ENCODE measurements at regions not wholly inside any gene's neighbourhood (a gene's known extent, or its start where the extent isn't known, plus 50 kb on each side); places are given as distances from the start of the nearest gene placed in this dataset.

- H3K27ac ChIP-seq, result no peak overlapping the region
- H3K4me1 ChIP-seq, result no peaks in the 10 kb centered on the region
- no peak for DNase-seq
- H3K9me3 ChIP-seq (replicated peaks), result no peaks in the 10 kb centered on the region
- H3K27me3 ChIP-seq, result no peaks in the 10 kb centered on the region
- H3K36me3 ChIP-seq, result no peaks in the 10 kb centered on the region
- H3K4me3 ChIP-seq, result no peak overlapping the region
These were observed 1974.3 kb downstream of the EFNA5 start for GRCh38 chr5:105696440-105696839.

DNA sequence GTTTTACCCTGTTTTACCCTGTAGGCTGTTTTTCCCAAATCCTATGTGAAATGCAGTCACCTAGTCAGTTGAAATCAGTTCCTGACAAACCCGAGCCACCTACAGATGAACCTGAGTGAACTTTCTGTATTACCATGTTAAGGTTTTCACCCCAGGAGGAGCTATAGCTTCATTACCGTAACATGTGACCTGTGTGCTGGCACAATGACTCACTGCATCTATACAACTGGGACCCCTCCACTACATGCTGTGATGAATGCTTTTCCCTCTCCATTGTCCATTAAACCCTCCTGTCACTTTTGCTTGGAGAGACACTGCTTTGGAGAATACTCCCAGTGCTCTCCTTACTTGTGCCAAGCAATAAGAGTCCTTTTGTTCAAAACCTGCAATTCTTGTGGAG is 1974.8 kb downstream of the EFNA5 start:
- DNase-seq, result no peak
- Histone ChIP-seq H3K4me3 (no peak overlapping the region), H3K27ac (no peak overlapping the region), H3K36me3 (no peaks in the 10 kb centered on the region), H3K27me3 (no peaks in the 10 kb centered on the region), H3K9me3 (replicated peaks) (no peaks in the 10 kb centered on the region), H3K4me1 (no peaks in the 10 kb centered on the region)

GRCh38 chr5:105689596-105689995 is 1981.1 kb downstream of the EFNA5 start:
- Histone ChIP-seq H3K4me1 (no peaks in the 10 kb centered on the region), H3K27ac (no peak overlapping the region), H3K27me3 (no peaks in the 10 kb centered on the region), H3K9me3 (replicated peaks) (no peaks in the 10 kb centered on the region), H3K4me3 (no peak overlapping the region), H3K36me3 (no peaks in the 10 kb centered on the region)
- DNase-seq, result no peak

- no peak overlapping the region for H3K4me3 ChIP-seq
- H3K36me3 ChIP-seq, result no peaks in the 10 kb centered on the region
- no peaks in the 10 kb centered on the region for H3K4me1 ChIP-seq
- H3K27ac ChIP-seq, result no peak overlapping the region
- H3K9me3 ChIP-seq (replicated peaks), result no peaks in the 10 kb centered on the region
- no peaks in the 10 kb centered on the region for H3K27me3 ChIP-seq
- DNase-seq, result no peak
These were observed 1982.4 kb downstream of the EFNA5 start for GRCh38 chr5:105688227-105688792.

- DNase-seq, result no peak
- H3K4me1 ChIP-seq, result no peaks in the 10 kb centered on the region
- H3K36me3 ChIP-seq, result no peaks in the 10 kb centered on the region
- no peak overlapping the region for H3K4me3 ChIP-seq
- no peak overlapping the region for H3K27ac ChIP-seq
- no peaks in the 10 kb centered on the region for H3K9me3 ChIP-seq (replicated peaks)
- no peaks in the 10 kb centered on the region for H3K27me3 ChIP-seq
These were observed 1983.2 kb downstream of the EFNA5 start for GRCh38 chr5:105687493-105687892.

DNA sequence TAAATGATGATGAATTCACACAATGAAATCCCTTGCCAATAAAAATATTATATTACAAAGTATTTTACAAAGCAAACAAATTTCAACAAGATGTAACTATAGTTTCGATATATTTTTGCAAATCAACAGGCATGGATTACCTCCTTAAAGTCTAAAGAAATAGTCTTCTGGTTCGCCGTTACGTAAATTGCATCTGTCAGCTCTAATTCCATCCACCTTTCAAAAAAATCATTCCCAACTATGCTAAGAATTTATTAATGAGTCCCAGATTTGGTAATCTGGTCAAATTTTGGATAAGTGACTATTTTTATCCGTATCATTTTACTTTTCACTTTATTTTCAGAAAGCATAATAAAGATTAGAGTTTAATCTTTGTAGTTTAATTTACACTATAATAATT is 1984.9 kb downstream of the EFNA5 start:
- Histone ChIP-seq H3K27ac (no peak overlapping the region), H3K27me3 (no peaks in the 10 kb centered on the region), H3K9me3 (replicated peaks) (no peaks in the 10 kb centered on the region), H3K36me3 (no peaks in the 10 kb centered on the region), H3K4me3 (no peak overlapping the region), H3K4me1 (no peaks in the 10 kb centered on the region)
- DNase-seq, result no peak

DNA sequence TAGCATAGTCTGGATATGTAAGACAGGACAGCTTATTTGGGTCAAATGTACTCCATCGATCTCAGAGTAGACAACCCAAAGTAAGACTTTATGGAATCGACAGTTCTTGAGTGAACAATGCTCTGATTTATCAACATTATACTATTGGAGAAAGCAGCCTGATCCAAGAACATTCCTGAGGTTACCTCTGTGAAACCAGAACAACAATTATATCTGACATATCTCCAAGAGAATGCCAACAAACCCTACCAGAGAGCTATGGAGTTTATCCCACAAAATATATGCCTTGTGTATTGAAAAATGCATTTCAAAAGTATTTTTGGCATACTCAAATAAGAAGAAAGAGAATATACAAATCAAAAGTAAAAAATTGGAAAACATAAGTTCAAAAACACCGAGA is 1985.9 kb downstream of the EFNA5 start:
- no peak overlapping the region for H3K27ac ChIP-seq
- no peaks in the 10 kb centered on the region for H3K9me3 ChIP-seq (replicated peaks)
- H3K27me3 ChIP-seq, result no peaks in the 10 kb centered on the region
- H3K4me1 ChIP-seq, result no peaks in the 10 kb centered on the region
- DNase-seq, result no peak
- H3K4me3 ChIP-seq, result no peak overlapping the region
- no peaks in the 10 kb centered on the region for H3K36me3 ChIP-seq

DNA sequence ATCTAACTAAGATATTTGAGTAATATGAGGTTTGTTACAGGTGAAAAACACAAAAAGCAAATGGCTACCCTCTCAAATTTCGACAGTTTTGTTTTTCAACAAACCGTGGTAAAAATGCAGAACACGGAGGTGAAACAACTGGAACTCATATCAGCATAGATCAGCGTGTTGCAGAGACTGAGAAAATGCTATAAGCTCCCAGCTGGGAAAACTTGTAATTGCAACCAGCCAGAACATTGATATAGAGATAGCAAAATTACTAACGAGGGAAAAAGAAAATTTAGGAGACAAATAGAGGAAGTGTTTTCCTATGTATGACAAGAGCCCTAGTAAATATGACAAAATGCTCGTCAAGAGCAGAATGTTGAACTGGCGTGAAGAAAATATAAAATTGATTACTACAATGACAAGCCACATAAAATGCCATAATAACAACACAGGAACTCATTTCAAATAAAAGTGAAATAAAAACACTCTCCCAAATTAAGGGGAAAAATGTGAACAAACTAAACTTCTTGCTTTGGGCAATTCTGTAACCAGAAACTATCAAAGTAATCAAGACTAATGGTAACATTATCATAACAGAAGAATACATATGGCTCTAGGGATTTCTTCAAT is 1989.8 kb downstream of the EFNA5 start:
- no peaks in the 10 kb centered on the region for H3K9me3 ChIP-seq (replicated peaks)
- no peaks in the 10 kb centered on the region for H3K4me1 ChIP-seq
- no peak overlapping the region for H3K4me3 ChIP-seq
- DNase-seq, result no peak
- H3K27me3 ChIP-seq, result no peaks in the 10 kb centered on the region
- no peaks in the 10 kb centered on the region for H3K36me3 ChIP-seq
- no peak overlapping the region for H3K27ac ChIP-seq

- DNase-seq, result no peak
- Histone ChIP-seq H3K4me3 (no peak overlapping the region), H3K4me1 (no peaks in the 10 kb centered on the region), H3K9me3 (replicated peaks) (no peaks in the 10 kb centered on the region), H3K27me3 (no peaks in the 10 kb centered on the region), H3K27ac (no peak overlapping the region), H3K36me3 (no peaks in the 10 kb centered on the region)
These were observed 1993.4 kb downstream of the EFNA5 start for GRCh38 chr5:105677291-105677690.

- H3K4me3 ChIP-seq, result no peak overlapping the region
- no peaks in the 10 kb centered on the region for H3K4me1 ChIP-seq
- no peaks in the 10 kb centered on the region for H3K27me3 ChIP-seq
- H3K36me3 ChIP-seq, result no peaks in the 10 kb centered on the region
- H3K9me3 ChIP-seq (replicated peaks), result no peaks in the 10 kb centered on the region
- no peak overlapping the region for H3K27ac ChIP-seq
- no peak for DNase-seq
These were observed 2000.1 kb downstream of the EFNA5 start for GRCh38 chr5:105670596-105670995.

- H3K9me3 ChIP-seq (replicated peaks), result no peaks in the 10 kb centered on the region
- H3K36me3 ChIP-seq, result no peaks in the 10 kb centered on the region
- DNase-seq, result no peak
- H3K4me3 ChIP-seq, result no peak overlapping the region
- H3K27me3 ChIP-seq, result no peaks in the 10 kb centered on the region
- H3K4me1 ChIP-seq, result no peaks in the 10 kb centered on the region
- no peak overlapping the region for H3K27ac ChIP-seq
These were observed 2007.1 kb downstream of the EFNA5 start for GRCh38 chr5:105663671-105664070.

DNA sequence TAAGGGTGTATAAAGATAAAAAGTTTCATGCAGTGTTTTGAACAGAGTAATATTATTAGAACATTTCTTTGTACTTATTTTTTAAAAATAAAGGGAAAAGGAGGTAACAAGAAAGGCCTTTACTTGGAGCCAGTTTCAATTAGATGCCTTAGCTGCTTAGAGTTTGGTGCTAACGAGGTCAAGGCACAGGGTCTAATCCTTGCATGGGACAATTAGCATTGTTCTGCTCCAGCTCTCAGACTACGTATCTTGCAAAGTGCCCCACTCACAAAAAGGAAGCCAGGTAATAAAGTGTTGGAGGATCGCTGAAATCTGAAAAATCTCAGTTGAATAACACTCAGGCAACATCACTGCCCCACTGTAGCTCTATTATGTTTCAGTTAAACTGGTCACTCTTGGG is 2011.3 kb downstream of the EFNA5 start:
- Histone ChIP-seq H3K36me3 (no peaks in the 10 kb centered on the region; the same call in 1 of the 2 replicates), H3K4me1 (no peaks in the 10 kb centered on the region), H3K9me3 (replicated peaks) (no peaks in the 10 kb centered on the region), H3K27me3 (no peaks in the 10 kb centered on the region), H3K4me3 (no peak overlapping the region), H3K27ac (no peak overlapping the region)
- no peak for DNase-seq

GRCh38 chr5:105640328-105640727 is 2030.4 kb downstream of the EFNA5 start:
- DNase-seq, result no peak
- no peaks in the 10 kb centered on the region for H3K27me3 ChIP-seq
- no peak overlapping the region for H3K27ac ChIP-seq
- H3K4me1 ChIP-seq, result no peaks in the 10 kb centered on the region
- H3K36me3 ChIP-seq, result no peaks in the 10 kb centered on the region
- H3K9me3 ChIP-seq (replicated peaks), result no peaks in the 10 kb centered on the region
- H3K4me3 ChIP-seq, result no peak overlapping the region

GRCh38 chr5:105639511-105639910 is 2031.2 kb downstream of the EFNA5 start:
- Histone ChIP-seq H3K4me1 (no peaks in the 10 kb centered on the region), H3K27ac (peak overlapping the region; percentile 65; the same call in 1 of the 2 replicates), H3K27me3 (no peaks in the 10 kb centered on the region), H3K4me3 (peak overlapping the region; percentile 49), H3K9me3 (replicated peaks) (no peaks in the 10 kb centered on the region), H3K36me3 (no peaks in the 10 kb centered on the region)
- peak; percentile 26 to 35 for DNase-seq

DNA sequence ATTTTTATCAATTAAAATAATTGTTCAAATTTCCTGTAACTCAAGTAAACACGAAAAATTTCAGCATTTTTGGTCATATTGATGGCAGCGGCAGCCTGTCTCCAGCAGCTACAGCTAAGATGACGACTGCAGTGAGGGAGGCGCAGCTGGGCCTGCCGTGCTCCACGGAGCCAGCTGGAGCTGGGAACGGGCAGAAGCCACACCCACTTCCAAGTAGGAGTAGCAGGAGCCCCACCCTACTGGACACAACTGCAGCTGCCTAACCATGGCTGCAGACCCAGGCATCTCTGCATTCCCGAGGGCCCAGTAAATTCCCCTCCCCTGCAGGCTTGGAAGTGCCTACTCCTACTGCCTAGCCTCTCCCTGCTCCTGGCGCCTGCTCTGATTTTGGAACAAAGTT is 2031.7 kb downstream of the EFNA5 start:
- H3K27me3 ChIP-seq, result no peaks in the 10 kb centered on the region
- H3K4me3 ChIP-seq, result peak overlapping the region; percentile 49
- H3K36me3 ChIP-seq, result no peaks in the 10 kb centered on the region
- no peaks in the 10 kb centered on the region for H3K9me3 ChIP-seq (replicated peaks)
- H3K27ac ChIP-seq, result peak overlapping the region; percentile 65; the same call in 1 of the 2 replicates
- H3K4me1 ChIP-seq, result no peaks in the 10 kb centered on the region
- peak; percentile 89 to 93 for DNase-seq

DNA sequence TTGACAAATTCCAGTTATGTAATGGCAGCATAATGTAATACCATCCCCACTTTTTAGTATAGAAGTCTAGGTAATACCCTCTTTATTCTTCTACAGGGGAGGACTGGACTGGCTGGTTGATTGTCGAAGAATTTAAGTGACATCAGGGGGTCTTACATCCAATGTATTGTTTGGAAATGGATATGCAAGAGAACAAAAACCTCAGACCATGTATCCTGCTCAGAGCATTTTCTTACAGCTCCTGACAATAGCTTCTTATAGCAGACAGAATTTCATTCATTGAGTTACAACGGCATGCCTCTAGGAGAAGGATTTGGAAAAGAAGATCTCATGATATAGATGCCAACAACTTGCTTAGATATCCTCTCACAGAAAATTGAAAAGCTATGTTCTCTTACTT is 2032.3 kb downstream of the EFNA5 start:
- Histone ChIP-seq H3K36me3 (no peaks in the 10 kb centered on the region), H3K4me3 (0 out of 2 replicates have a peak overlapping the region, but pooled peaks have one; percentile 0)
- DNase-seq, result peak in 1 of 2 experiments; percentile 23

More for the DNA sequence above, 2032.3 kb downstream of the EFNA5 start:
- Histone ChIP-seq H3K9me3 (replicated peaks) (no peaks in the 10 kb centered on the region), H3K27me3 (no peaks in the 10 kb centered on the region), H3K4me1 (no peaks in the 10 kb centered on the region), H3K27ac (no peak overlapping the region)

All from SJCRH30 (cell line).